ENCODE measurements at regions not wholly inside any gene's neighbourhood (a gene's known extent, or its start where the extent isn't known, plus 50 kb on each side); places are given as distances from the start of the nearest gene placed in this dataset.

- H3K4me3 ChIP-seq (ENCODE audit: low read depth, low read length), result no peak overlapping the region
- TF ChIP-seq, protein P1, sequence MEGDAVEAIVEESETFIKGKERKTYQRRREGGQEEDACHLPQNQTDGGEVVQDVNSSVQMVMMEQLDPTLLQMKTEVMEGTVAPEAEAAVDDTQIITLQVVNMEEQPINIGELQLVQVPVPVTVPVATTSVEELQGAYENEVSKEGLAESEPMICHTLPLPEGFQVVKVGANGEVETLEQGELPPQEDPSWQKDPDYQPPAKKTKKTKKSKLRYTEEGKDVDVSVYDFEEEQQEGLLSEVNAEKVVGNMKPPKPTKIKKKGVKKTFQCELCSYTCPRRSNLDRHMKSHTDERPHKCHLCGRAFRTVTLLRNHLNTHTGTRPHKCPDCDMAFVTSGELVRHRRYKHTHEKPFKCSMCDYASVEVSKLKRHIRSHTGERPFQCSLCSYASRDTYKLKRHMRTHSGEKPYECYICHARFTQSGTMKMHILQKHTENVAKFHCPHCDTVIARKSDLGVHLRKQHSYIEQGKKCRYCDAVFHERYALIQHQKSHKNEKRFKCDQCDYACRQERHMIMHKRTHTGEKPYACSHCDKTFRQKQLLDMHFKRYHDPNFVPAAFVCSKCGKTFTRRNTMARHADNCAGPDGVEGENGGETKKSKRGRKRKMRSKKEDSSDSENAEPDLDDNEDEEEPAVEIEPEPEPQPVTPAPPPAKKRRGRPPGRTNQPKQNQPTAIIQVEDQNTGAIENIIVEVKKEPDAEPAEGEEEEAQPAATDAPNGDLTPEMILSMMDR (IDR thresholded peaks at IDR 0.05; ENCODE audit: low read depth, low read length, missing control alignments), result no peak
- no peak for DNase-seq (ENCODE audit: low read depth)
- in situ Hi-C loops (cut with HindIII; ENCODE audit: low sequenced_read_pairs), result no loop called here
Measured at GRCh38 chr5:66299463-66299862, 155.4 kb downstream of the SREK1 start.

- DNase-seq (ENCODE audit: low read depth), result no peak
- in situ Hi-C loops (cut with HindIII; ENCODE audit: low sequenced_read_pairs), result loop anchor here (10.0 kb wide), 1 partner anchor 462 kb away; no protein-coding TSS in a partner anchor
- TF ChIP-seq, protein P1 (IDR thresholded peaks at IDR 0.05; ENCODE audit: low read depth, low read length, missing control alignments), result no peak
- no peak overlapping the region for H3K4me3 ChIP-seq (ENCODE audit: low read depth, low read length)
Measured at GRCh38 chr5:66302344-66302743, 158.2 kb downstream of the SREK1 start.

DNA sequence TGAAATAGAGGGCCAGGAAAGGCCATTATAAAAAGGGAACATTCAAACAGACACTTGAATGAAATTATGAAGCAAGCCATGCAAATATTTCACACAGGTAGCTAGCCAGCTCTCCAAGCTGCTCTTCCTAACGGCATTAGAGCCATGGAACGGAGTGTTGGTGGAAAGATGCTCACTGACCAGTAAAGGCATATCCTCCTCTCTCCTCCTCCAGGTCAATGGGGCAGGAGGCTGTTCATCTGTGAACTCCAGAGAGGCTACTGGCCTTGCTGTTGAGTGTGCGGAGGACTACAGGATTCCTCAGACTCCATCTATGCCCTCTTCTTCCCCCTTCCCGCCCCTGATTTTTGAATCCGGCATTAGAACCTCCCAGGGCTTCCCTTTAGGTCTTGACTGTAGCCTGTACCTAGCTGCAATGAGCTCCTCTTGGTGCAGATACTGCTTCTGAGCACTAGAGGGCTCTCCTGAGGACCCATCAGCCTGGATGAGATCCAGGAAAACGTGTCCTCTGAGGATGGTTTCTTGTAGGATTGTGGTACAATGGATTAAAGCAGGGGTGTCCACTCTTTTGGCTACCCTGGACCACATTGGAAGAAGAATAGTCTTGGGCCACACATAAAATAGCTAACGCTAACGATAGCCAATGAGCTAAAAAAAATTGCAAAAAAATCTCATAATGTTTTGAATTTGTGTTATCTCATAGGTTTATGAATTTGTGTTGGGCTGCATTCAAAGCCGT, 162.2 kb downstream of the SREK1 start:
- H3K4me3 ChIP-seq (ENCODE audit: low read depth, low read length), result no peak overlapping the region
- DNase-seq (ENCODE audit: low read depth), result peak; percentile 63
- in situ Hi-C loops (cut with HindIII; ENCODE audit: low sequenced_read_pairs), result loop anchor here (10.0 kb wide), 1 partner anchor 459 kb away; no protein-coding TSS in a partner anchor
- TF ChIP-seq, protein P1 (IDR thresholded peaks at IDR 0.05; ENCODE audit: low read depth, low read length, missing control alignments), result peak; percentile 98

- no peak for DNase-seq (ENCODE audit: low read depth)
- no peak overlapping the region for H3K4me3 ChIP-seq (ENCODE audit: low read depth, low read length)
- in situ Hi-C loops (cut with HindIII; ENCODE audit: low sequenced_read_pairs), result loop anchor here (10.0 kb wide), 1 partner anchor 458 kb away; no protein-coding TSS in a partner anchor
- TF ChIP-seq, protein P1 (IDR thresholded peaks at IDR 0.05; ENCODE audit: low read depth, low read length, missing control alignments), result no peak
Measured at GRCh38 chr5:66306844-66307315, 162.8 kb downstream of the SREK1 start.

DNA sequence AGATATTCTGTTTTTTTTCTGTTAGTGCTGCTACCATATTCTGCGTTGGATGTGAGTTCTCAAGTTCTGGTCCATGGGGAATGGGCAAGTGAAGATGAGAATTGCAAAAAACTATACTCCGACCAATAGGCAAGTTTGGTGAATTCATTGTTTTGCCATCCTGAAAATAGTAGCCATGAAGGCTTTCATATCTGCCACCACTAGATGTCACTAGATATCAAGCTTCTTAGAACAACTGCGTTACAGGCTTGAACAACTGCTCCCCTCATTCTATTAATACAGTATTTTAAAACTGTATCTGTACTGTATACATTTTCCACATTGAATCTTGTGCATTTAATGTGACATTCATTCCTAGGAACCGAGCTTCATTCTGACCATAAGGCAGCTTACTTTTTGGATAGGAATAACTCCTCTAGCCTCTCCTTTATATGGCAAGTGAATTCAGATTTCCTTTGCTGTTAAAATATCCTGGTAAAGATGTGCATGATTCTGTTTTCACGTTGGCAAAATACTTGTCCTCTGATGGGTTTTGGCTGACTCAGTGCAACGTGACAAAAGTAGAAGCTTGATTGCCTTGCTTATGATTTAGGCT, 163.6 kb downstream of the SREK1 start:
- TF ChIP-seq, protein P1 (IDR thresholded peaks at IDR 0.05; ENCODE audit: low read depth, low read length, missing control alignments), result peak; percentile 78
- DNase-seq (ENCODE audit: low read depth), result peak; percentile 67
- in situ Hi-C loops (cut with HindIII; ENCODE audit: low sequenced_read_pairs), result loop anchor here (10.0 kb wide), 1 partner anchor 457 kb away; no protein-coding TSS in a partner anchor
- H3K4me3 ChIP-seq (ENCODE audit: low read depth, low read length), result no peak overlapping the region

DNA sequence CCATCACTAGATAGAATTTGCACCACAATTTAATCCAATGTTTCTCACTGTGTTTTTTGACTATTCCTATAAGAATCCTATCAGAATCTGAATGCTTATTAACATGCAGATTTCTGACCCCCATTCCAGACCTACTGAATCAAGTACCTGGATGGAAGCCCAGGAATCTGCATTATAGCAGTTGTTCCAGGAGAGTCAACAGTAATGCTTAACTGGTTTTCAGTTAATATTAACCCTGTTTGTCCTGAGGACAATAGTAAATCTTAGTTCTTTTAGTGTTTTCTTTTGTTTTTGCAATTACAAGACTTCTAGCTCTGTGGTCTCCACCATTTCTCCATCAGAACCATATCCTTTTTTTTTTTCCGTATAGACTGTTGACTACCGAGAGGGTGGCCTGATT, 168.2 kb downstream of the SREK1 start:
- TF ChIP-seq, protein P1 (IDR thresholded peaks at IDR 0.05; ENCODE audit: low read depth, low read length, missing control alignments), result no peak
- no peak overlapping the region for H3K4me3 ChIP-seq (ENCODE audit: low read depth, low read length)
- in situ Hi-C loops (cut with HindIII; ENCODE audit: low sequenced_read_pairs), result no loop called here
- DNase-seq (ENCODE audit: low read depth), result no peak
